K562 (cell line): ENCODE measurements at regions not wholly inside any gene's neighbourhood (a gene's known extent, or its start where the extent isn't known, plus 50 kb on each side); places are given as distances from the start of the nearest gene placed in this dataset.

Source experiments
- BHLHE40 ChIP-seq: IDR thresholded peaks from 2 replicates; pipeline ENCODE4 v1.6.1; 2011; ENCODE audit warnings: low read length, improper control_type of control experiment
- GTF2F1 ChIP-seq: IDR thresholded peaks from 2 replicates; pipeline ENCODE4 v1.6.1; 2011; ENCODE audit warnings: low read depth, low read length, improper control_type of control experiment
- KDM5B ChIP-seq: fragments of 200-600 bp; sonication (generic); IDR thresholded peaks from 2 replicates; pipeline ENCODE4 v1.6.1; 2012; ENCODE audit warnings: low read depth, mild to moderate bottlenecking, moderate library complexity, low read length, control low read depth, inconsistent platforms; ENCODE audit not compliant: insufficient replicate concordance
- KLF13 ChIP-seq: fragments of 450-650 bp; IDR thresholded peaks from 2 replicates; pipeline ENCODE4 v1.6.1; 2016; ENCODE audit warnings: missing genetic modification characterization, low read depth, mild to moderate bottlenecking, missing compliant biosample characterization, moderate library complexity, borderline replicate concordance
- MBD2 ChIP-seq: sonication (generic); IDR thresholded peaks from 2 replicates; pipeline ENCODE4 v1.6.1; 2016; ENCODE audit warnings: low read depth, borderline replicate concordance
- MTA1 ChIP-seq: fragments of 450-650 bp; IDR thresholded peaks from 2 replicates; pipeline ENCODE4 v1.6.1; 2017; ENCODE audit warnings: borderline replicate concordance
- RBBP5 ChIP-seq: fragments of 200-600 bp; sonication (generic); IDR thresholded peaks from 2 replicates; pipeline ENCODE4 v1.6.1; 2012; ENCODE audit warnings: borderline replicate concordance, mild to moderate bottlenecking, low read length, control low read depth, inconsistent platforms; ENCODE audit not compliant: insufficient read depth, poor library complexity, severe bottlenecking
- SPI1 ChIP-seq: IDR thresholded peaks from 2 replicates; pipeline ENCODE4 v1.6.1; 2011; ENCODE audit warnings: low read depth, low read length, control low read depth, borderline replicate concordance
- ZNF830 ChIP-seq: fragments of 250-450 bp; sonication (Bioruptor Pico); IDR thresholded peaks from 2 replicates; pipeline ENCODE4 v1.5.0; 2021; ENCODE audit warnings: mild to moderate bottlenecking
- TF ChIP-seq, protein P1 (sequence below): fragments of 250-450 bp; sonication (Bioruptor Pico); IDR thresholded peaks from 2 replicates; pipeline ENCODE4 v1.4.0; 2020
- TF ChIP-seq, protein P2 (sequence below), 3 experiments: IDR thresholded peaks in 2 of 3; conservative IDR thresholded peaks in 1 of 3; 2 replicates each; pipeline ENCODE4 v1.5.1; 2011 to 2012; ENCODE audit warnings: low read length in 3 of 3, mild to moderate bottlenecking in 3 of 3, control low read depth in 2 of 3, improper control_type of control experiment in 1 of 3, inconsistent platforms in 1 of 3, low read depth in 1 of 3, mixed read lengths in 1 of 3, moderate library complexity in 1 of 3; ENCODE audit not compliant: insufficient read depth in 2 of 3
- TF ChIP-seq, protein P3 (sequence below): sonication (generic); formaldehyde crosslinking; IDR thresholded peaks from 2 replicates; pipeline ENCODE4 v1.9.0; 2022; ENCODE audit warnings: mild to moderate bottlenecking, missing genetic modification reagents
- TF ChIP-seq, protein P4 (sequence below): IDR thresholded peaks from 3 replicates; pipeline ENCODE4 v1.6.1; 2011; ENCODE audit warnings: borderline replicate concordance, mild to moderate bottlenecking; ENCODE audit not compliant: insufficient read length, insufficient read depth

DNA sequence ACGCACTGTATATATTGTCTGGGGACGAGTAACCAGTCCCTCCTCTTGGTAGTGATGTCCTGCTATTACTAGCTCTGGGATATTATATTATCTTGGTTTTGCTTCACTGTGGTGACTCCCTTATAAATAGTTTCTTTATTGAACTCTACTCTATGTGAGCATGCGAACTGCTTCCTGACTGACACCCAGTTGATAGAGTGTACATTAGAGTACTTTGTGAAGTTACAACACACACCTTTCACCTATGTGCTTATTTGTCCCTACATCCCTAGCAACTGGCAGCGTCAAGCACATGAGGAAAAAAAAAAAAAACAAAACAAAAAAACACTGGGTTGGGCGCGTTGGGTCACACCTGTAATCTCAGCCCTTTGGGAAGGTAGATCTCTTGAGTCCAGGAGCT lies 67.3 kb upstream of the TENT5A start:
- TF ChIP-seq, protein P1, sequence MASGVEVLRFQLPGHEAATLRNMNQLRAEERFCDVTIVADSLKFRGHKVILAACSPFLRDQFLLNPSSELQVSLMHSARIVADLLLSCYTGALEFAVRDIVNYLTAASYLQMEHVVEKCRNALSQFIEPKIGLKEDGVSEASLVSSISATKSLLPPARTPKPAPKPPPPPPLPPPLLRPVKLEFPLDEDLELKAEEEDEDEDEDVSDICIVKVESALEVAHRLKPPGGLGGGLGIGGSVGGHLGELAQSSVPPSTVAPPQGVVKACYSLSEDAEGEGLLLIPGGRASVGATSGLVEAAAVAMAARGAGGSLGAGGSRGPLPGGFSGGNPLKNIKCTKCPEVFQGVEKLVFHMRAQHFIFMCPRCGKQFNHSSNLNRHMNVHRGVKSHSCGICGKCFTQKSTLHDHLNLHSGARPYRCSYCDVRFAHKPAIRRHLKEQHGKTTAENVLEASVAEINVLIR: no peak
- TF ChIP-seq BHLHE40: no peak
- TF ChIP-seq MTA1: no peak
- TF ChIP-seq, protein P2, sequence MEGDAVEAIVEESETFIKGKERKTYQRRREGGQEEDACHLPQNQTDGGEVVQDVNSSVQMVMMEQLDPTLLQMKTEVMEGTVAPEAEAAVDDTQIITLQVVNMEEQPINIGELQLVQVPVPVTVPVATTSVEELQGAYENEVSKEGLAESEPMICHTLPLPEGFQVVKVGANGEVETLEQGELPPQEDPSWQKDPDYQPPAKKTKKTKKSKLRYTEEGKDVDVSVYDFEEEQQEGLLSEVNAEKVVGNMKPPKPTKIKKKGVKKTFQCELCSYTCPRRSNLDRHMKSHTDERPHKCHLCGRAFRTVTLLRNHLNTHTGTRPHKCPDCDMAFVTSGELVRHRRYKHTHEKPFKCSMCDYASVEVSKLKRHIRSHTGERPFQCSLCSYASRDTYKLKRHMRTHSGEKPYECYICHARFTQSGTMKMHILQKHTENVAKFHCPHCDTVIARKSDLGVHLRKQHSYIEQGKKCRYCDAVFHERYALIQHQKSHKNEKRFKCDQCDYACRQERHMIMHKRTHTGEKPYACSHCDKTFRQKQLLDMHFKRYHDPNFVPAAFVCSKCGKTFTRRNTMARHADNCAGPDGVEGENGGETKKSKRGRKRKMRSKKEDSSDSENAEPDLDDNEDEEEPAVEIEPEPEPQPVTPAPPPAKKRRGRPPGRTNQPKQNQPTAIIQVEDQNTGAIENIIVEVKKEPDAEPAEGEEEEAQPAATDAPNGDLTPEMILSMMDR (IDR thresholded peaks at IDR 0.05 in 2 of 3, conservative IDR thresholded peaks at IDR 0.05 in 1 of 3; ENCODE audit: insufficient read depth in 2 of 3, low read depth in 1 of 3, low read length in 3 of 3): no peak
- no peak for TF ChIP-seq ZNF830
- TF ChIP-seq, protein P3, sequence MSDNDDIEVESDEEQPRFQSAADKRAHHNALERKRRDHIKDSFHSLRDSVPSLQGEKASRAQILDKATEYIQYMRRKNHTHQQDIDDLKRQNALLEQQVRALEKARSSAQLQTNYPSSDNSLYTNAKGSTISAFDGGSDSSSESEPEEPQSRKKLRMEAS (CRISPR knock-in tag): no peak
- TF ChIP-seq, protein P4, sequence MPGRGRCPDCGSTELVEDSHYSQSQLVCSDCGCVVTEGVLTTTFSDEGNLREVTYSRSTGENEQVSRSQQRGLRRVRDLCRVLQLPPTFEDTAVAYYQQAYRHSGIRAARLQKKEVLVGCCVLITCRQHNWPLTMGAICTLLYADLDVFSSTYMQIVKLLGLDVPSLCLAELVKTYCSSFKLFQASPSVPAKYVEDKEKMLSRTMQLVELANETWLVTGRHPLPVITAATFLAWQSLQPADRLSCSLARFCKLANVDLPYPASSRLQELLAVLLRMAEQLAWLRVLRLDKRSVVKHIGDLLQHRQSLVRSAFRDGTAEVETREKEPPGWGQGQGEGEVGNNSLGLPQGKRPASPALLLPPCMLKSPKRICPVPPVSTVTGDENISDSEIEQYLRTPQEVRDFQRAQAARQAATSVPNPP: no peak
- no peak for TF ChIP-seq KDM5B
- no peak for TF ChIP-seq KLF13 (tag)
- TF ChIP-seq GTF2F1: no peak
- no peak for TF ChIP-seq MBD2
- no peak for TF ChIP-seq SPI1
- TF ChIP-seq RBBP5: no peak
